Gastroesophageal sphincter (tissue), 4 donors: ENCODE measurements at regions not wholly inside any gene's neighbourhood (a gene's known extent, or its start where the extent isn't known, plus 50 kb on each side); places are given as distances from the start of the nearest gene placed in this dataset.
"Not testable (repeated sequence)": the region's sequence is repeated elsewhere in the genome, so short reads cannot be mapped to it uniquely, and the experiment has no call there.

Source experiments
- ATAC-seq: fragments of 150-250 bp; one replicate; pipeline ENCODE4 v1.9.1; 2016; ENCODE audit warnings: mild to moderate bottlenecking, moderate library complexity
- H3K27ac ChIP-seq, 4 donors: fragments of 200-600 bp; sonication (generic) in 3 of 4; 1 replicate in 3 of 4; 2 replicates in 1 of 4; pipeline ENCODE4 v1.5.1; 2016 to 2019
- H3K27me3 ChIP-seq: fragments of 200-600 bp; sonication (generic); one replicate; pipeline ENCODE4 v1.5.1; 2019
- H3K36me3 ChIP-seq, 2 donors: fragments of 200-600 bp; sonication (generic); one replicate each; pipeline ENCODE4 v1.5.1; 2019; ENCODE audit warnings: control low read depth in 1 of 2
- H3K4me1 ChIP-seq, 3 donors: fragments of 200-600 bp; sonication (generic); 1 replicate in 2 of 3; 2 replicates in 1 of 3; pipeline ENCODE4 v1.5.1; 2016 to 2019; ENCODE audit warnings: control low read depth in 2 of 3
- H3K4me3 ChIP-seq, 2 donors: fragments of 200-600 bp; sonication (generic); one replicate each; pipeline ENCODE4 v1.5.1; 2019; ENCODE audit warnings: mild to moderate bottlenecking in 1 of 2, moderate library complexity in 1 of 2
- H3K9me3 ChIP-seq, 3 donors: fragments of 200-600 bp; sonication (generic); one replicate each; pipeline ENCODE4 v1.5.1; 2017 to 2019; ENCODE audit warnings: control low read depth in 2 of 3
- CTCF ChIP-seq, 4 experiments: fragments of 200-600 bp in 2 of 4; fragments of 450-650 bp in 2 of 4; sonication (generic) in 1 of 4; IDR thresholded peaks; one replicate each; pipeline ENCODE4 v1.5.1; 2017 to 2019; ENCODE audit warnings: antibody characterized with exemption in 4 of 4, mild to moderate bottlenecking in 2 of 4, moderate library complexity in 2 of 4
- EP300 ChIP-seq: sonication (generic); formaldehyde crosslinking; IDR thresholded peaks from one replicate; pipeline ENCODE4 v1.6.1; 2017; ENCODE audit warnings: antibody characterized with exemption, mild to moderate bottlenecking
- POLR2A ChIP-seq, 2 donors: fragments of 450-650 bp; IDR thresholded peaks; one replicate each; pipeline ENCODE4 v1.6.1; 2017; ENCODE audit warnings: antibody characterized with exemption in 2 of 2, mild to moderate bottlenecking in 2 of 2, moderate library complexity in 1 of 2
- POLR2AphosphoS5 ChIP-seq: sonication (generic); formaldehyde crosslinking; IDR thresholded peaks from one replicate; pipeline ENCODE4 v1.6.1; 2017; ENCODE audit warnings: antibody characterized with exemption
- WGBS, 2 donors: methylation state at CpG; one replicate each; pipeline ENCODE4 v1.1.5; 2018; ENCODE audit warnings: low coverage in 1 of 2; 5-methylcytosine and 5-hydroxymethylcytosine counted together

GRCh38 chr1:79497193-79497773, 490.8 kb upstream of the ADGRL4 start:
- Histone ChIP-seq H3K9me3 (no peaks in the 10 kb centered on the region), H3K27me3 (no peaks in the 10 kb centered on the region), H3K4me3 (no peak overlapping the region), H3K36me3 (no peaks in the 10 kb centered on the region), H3K27ac (no peak overlapping the region), H3K4me1 (no peaks in the 10 kb centered on the region)
- ATAC-seq, result no peak
- WGBS, 2 donors, result 47 to 49% methylated on average over 4 of the region's 4 CpGs
- TF ChIP-seq EP300, result no peak
- peak; percentile 60 to 76 (median 70) for TF ChIP-seq CTCF (IDR thresholded peaks at IDR 0.05)
- no peak for TF ChIP-seq POLR2A (IDR thresholded peaks at IDR 0.05)
- TF ChIP-seq POLR2AphosphoS5, result no peak

GRCh38 chr1:79496129-79496528, 489.6 kb upstream of the ADGRL4 start:
- Histone ChIP-seq H3K9me3 (no peaks in the 10 kb centered on the region), H3K4me3 (no peak overlapping the region), H3K27me3 (no peaks in the 10 kb centered on the region), H3K27ac (no peak overlapping the region), H3K4me1 (no peaks in the 10 kb centered on the region), H3K36me3 (no peaks in the 10 kb centered on the region)
- ATAC-seq, result no peak
- WGBS, 2 donors, result 65 to 78% methylated on average over 1 to 2 of the region's 2 CpGs
- no peak for TF ChIP-seq EP300
- TF ChIP-seq CTCF (IDR thresholded peaks at IDR 0.05), result no peak
- TF ChIP-seq POLR2A (IDR thresholded peaks at IDR 0.05), result no peak
- TF ChIP-seq POLR2AphosphoS5, result no peak

GRCh38 chr1:79493702-79494101, 487.2 kb upstream of the ADGRL4 start:
- H3K27me3 ChIP-seq, H3K4me1 ChIP-seq, H3K4me3 ChIP-seq, H3K36me3 ChIP-seq, H3K9me3 ChIP-seq, ATAC-seq, H3K27ac ChIP-seq: not testable (repeated sequence)
- WGBS, 2 donors, result 80 to 88% methylated on average over 1 to 4 of the region's 4 CpGs

- WGBS, 2 donors, result 75 to 80% methylated on average over 1 to 4 of the region's 4 CpGs
- not testable (repeated sequence) for H3K4me1 ChIP-seq
Observed at GRCh38 chr1:79488572-79489121, 482.1 kb upstream of the ADGRL4 start.

GRCh38 chr1:79478728-79479373, 472.3 kb upstream of the ADGRL4 start:
- TF ChIP-seq EP300, result no peak
- Histone ChIP-seq H3K27me3 (no peaks in the 10 kb centered on the region), H3K27ac (no peak overlapping the region), H3K9me3 (peaks cover 0 to 5% (median 0%) of the 10 kb centered on the region in 3 donors), H3K36me3 (no peaks in the 10 kb centered on the region), H3K4me1 (no peaks in the 10 kb centered on the region), H3K4me3 (no peak overlapping the region)
- 69 to 81% methylated on average over 9 of the region's 9 CpGs for WGBS, 2 donors
- no peak for ATAC-seq

More at GRCh38 chr1:79488572-79489121, 482.1 kb upstream of the ADGRL4 start:
- H3K4me3 ChIP-seq, ATAC-seq, H3K36me3 ChIP-seq, H3K27ac ChIP-seq, H3K9me3 ChIP-seq, H3K27me3 ChIP-seq: not testable (repeated sequence)

GRCh38 chr1:79478160-79478559, 471.6 kb upstream of the ADGRL4 start:
- no peak for ATAC-seq

More at GRCh38 chr1:79478160-79478559, 471.6 kb upstream of the ADGRL4 start:
- WGBS, 2 donors, result 95% methylated on average over 4 of the region's 19 CpGs; no CpG with 5 or more reads in 1 of the 2 donors
- Histone ChIP-seq H3K27ac (no peak overlapping the region), H3K4me1 (no peaks in the 10 kb centered on the region), H3K36me3 (no peaks in the 10 kb centered on the region), H3K27me3 (no peaks in the 10 kb centered on the region), H3K9me3 (peaks cover 0 to 5% (median 0%) of the 10 kb centered on the region in 3 donors), H3K4me3 (no peak overlapping the region)
- no peak for TF ChIP-seq POLR2A (IDR thresholded peaks at IDR 0.05)
- no peak for TF ChIP-seq EP300
- no peak for TF ChIP-seq POLR2AphosphoS5
- TF ChIP-seq CTCF (IDR thresholded peaks at IDR 0.05), result no peak
